ENCODE measurements at regions not wholly inside any gene's neighbourhood (a gene's known extent, or its start where the extent isn't known, plus 50 kb on each side); places are given as distances from the start of the nearest gene placed in this dataset.

- TF ChIP-seq CTCF (IDR thresholded peaks at IDR 0.05), result no peak
- TF ChIP-seq POLR2AphosphoS5 (IDR thresholded peaks at IDR 0.05; ENCODE audit: insufficient read depth in 1 of 2, low read depth in 1 of 2), result no peak
- TF ChIP-seq POLR2A (IDR thresholded peaks at IDR 0.05), result no peak
Observed at GRCh38 chr10:76763376-76763775, 874.2 kb downstream of the KCNMA1 start.

Measured in vagina (tissue), 2 donors.